NB4 (cell line): ENCODE measurements at regions not wholly inside any gene's neighbourhood (a gene's known extent, or its start where the extent isn't known, plus 50 kb on each side); places are given as distances from the start of the nearest gene placed in this dataset.

ENCODE experiments used
- DNase-seq: peaks from one replicate; pipeline ENCODE4 v3.0.0; 2010; ENCODE audit warnings: low read depth
- H3K4me3 ChIP-seq: one replicate; pipeline ENCODE4 v1.5.1; 2011; ENCODE audit warnings: mild to moderate bottlenecking, low read depth, low read length, moderate library complexity
- CTCF ChIP-seq: IDR thresholded peaks from one replicate; pipeline ENCODE4 v1.5.1; 2012; ENCODE audit warnings: low read depth, low read length
- MAX ChIP-seq: IDR thresholded peaks from 2 replicates; pipeline ENCODE4 v1.6.1; 2011; ENCODE audit warnings: low read depth, low read length
- MYC ChIP-seq: IDR thresholded peaks from 2 replicates; pipeline ENCODE4 v1.6.1; 2011; ENCODE audit warnings: low read depth, low read length
- POLR2A ChIP-seq: IDR thresholded peaks from 2 replicates; pipeline ENCODE4 v1.6.1; 2011; ENCODE audit warnings: mild to moderate bottlenecking; ENCODE audit not compliant: insufficient read length; ENCODE audit errors: extremely low read depth

GRCh38 chr14:54094765-54095164 lies 138.1 kb upstream of the BMP4 start:
- TF ChIP-seq MYC (no peak), MAX (no peak), CTCF (no peak), POLR2A (no peak)
- DNase-seq = no peak
- no peak overlapping the region for H3K4me3 ChIP-seq

- H3K4me3 ChIP-seq = no peak overlapping the region
These were observed 141.9 kb upstream of the BMP4 start for GRCh38 chr14:54098536-54098935.

GRCh38 chr14:54102051-54102456 lies 145.4 kb upstream of the BMP4 start:
- no peak overlapping the region for H3K4me3 ChIP-seq

More at GRCh38 chr14:54098536-54098935, 141.9 kb upstream of the BMP4 start:
- TF ChIP-seq POLR2A (no peak), MAX (no peak), CTCF (no peak), MYC (no peak)
- no peak for DNase-seq

GRCh38 chr14:54102530-54102929 lies 145.9 kb upstream of the BMP4 start:
- TF ChIP-seq CTCF (no peak), POLR2A (no peak), MYC (no peak), MAX (no peak)

More at GRCh38 chr14:54102051-54102456, 145.4 kb upstream of the BMP4 start:
- TF ChIP-seq MAX = no peak
- TF ChIP-seq MYC = no peak
- TF ChIP-seq POLR2A = no peak
- TF ChIP-seq CTCF = no peak
- DNase-seq = no peak

GRCh38 chr14:54104601-54105145 lies 148.0 kb upstream of the BMP4 start:
- TF ChIP-seq MAX (no peak), CTCF (no peak)
- DNase-seq = no peak
- H3K4me3 ChIP-seq = no peak overlapping the region

More at GRCh38 chr14:54102530-54102929, 145.9 kb upstream of the BMP4 start:
- no peak for DNase-seq
- no peak overlapping the region for H3K4me3 ChIP-seq

GRCh38 chr14:54105406-54105805 lies 148.8 kb upstream of the BMP4 start:
- TF ChIP-seq MAX (no peak), MYC (no peak), CTCF (no peak), POLR2A (no peak)
- H3K4me3 ChIP-seq = no peak overlapping the region
- DNase-seq = no peak
